Esophagus squamous epithelium (tissue), 4 donors: ENCODE measurements at regions not wholly inside any gene's neighbourhood (a gene's known extent, or its start where the extent isn't known, plus 50 kb on each side); places are given as distances from the start of the nearest gene placed in this dataset.

Source experiments
- CTCF ChIP-seq, 6 experiments: fragments of 450-650 bp in 4 of 6; fragments of 200-600 bp in 2 of 6; sonication (generic) in 2 of 6; IDR thresholded peaks; one replicate each; pipeline ENCODE4 v1.5.1; 2016 to 2019; ENCODE audit warnings: antibody characterized with exemption in 6 of 6, mild to moderate bottlenecking in 4 of 6, moderate library complexity in 4 of 6
- POLR2A ChIP-seq, 4 donors: fragments of 450-650 bp; IDR thresholded peaks; one replicate each; pipeline ENCODE4 v1.6.1; 2017; ENCODE audit warnings: antibody characterized with exemption in 4 of 4, mild to moderate bottlenecking in 4 of 4, moderate library complexity in 3 of 4

GRCh38 chr7:134374791-134375190, 58.1 kb upstream of the SLC35B4 start:
- TF ChIP-seq POLR2A (IDR thresholded peaks at IDR 0.05) (no peak), CTCF (IDR thresholded peaks at IDR 0.05) (no peak)
